Mucosa of descending colon (tissue), 3 donors: ENCODE measurements at regions not wholly inside any gene's neighbourhood (a gene's known extent, or its start where the extent isn't known, plus 50 kb on each side); places are given as distances from the start of the nearest gene placed in this dataset.
"Not testable (repeated sequence)": the region's sequence is repeated elsewhere in the genome, so short reads cannot be mapped to it uniquely, and the experiment has no call there.

ENCODE experiments used
- ATAC-seq: fragments of 200-7000 bp; cut with Tn5 transposase; one replicate; pipeline ENCODE4 v1.9.1; 2020; ENCODE audit warnings: mild to moderate bottlenecking, moderate library complexity
- DNase-seq, 3 donors: peaks; one replicate each; pipeline ENCODE4 v3.0.0-alpha.2; 2020
- H3K36me3 ChIP-seq: fragments of 200-600 bp; one replicate; pipeline ENCODE4 v1.8.0; 2021; ENCODE audit warnings: low read depth, mild to moderate bottlenecking
- H3K4me1 ChIP-seq: fragments of 200-600 bp; one replicate; pipeline ENCODE4 v1.8.0; 2021; ENCODE audit warnings: low read depth, mild to moderate bottlenecking
- H3K4me3 ChIP-seq: fragments of 200-600 bp; one replicate; pipeline ENCODE4 v1.8.0; 2021; ENCODE audit warnings: mild to moderate bottlenecking
- H3K9me3 ChIP-seq: fragments of 200-600 bp; one replicate; pipeline ENCODE4 v1.8.0; 2021; ENCODE audit warnings: mild to moderate bottlenecking
- CTCF ChIP-seq: fragments of 200-600 bp; IDR thresholded peaks from one replicate; pipeline ENCODE4 v1.8.0; 2022; ENCODE audit warnings: antibody characterized with exemption, mild to moderate bottlenecking
- intact Hi-C, 2 donors: fragments of 100-400 bp; cut with DNase I in 1 of 2; cut with micrococcal nuclease in 1 of 2; formaldehyde crosslinking; loops; one replicate each; pipeline versions ENCODE4 v1.11.0 to v1.11.1; 2022; cut with DNase I, micrococcal nuclease
- donor health status: DM: no; HTN: no; CAD: no; lungs with moderate emphysema.
- donor health status: DM: no; HTN: no; CAD: no.
- donor health status: DM: no; HTN: yes; CAD: no.

GRCh38 chr12:124675881-124676713 is 108.7 kb upstream of the NCOR2 start:
- intact Hi-C loops = no loop called here
- no peak overlapping the region for H3K4me3 ChIP-seq
- no peak for DNase-seq

GRCh38 chr12:124674937-124675336 is 107.5 kb upstream of the NCOR2 start:
- no peak for DNase-seq
- no peaks in the 10 kb centered on the region for H3K9me3 ChIP-seq
- no peaks in the 10 kb centered on the region for H3K36me3 ChIP-seq
- no peak for TF ChIP-seq CTCF
- peaks cover 4% of the 10 kb centered on the region for H3K4me1 ChIP-seq
- H3K4me3 ChIP-seq = no peak overlapping the region
- no peak for ATAC-seq
- intact Hi-C loops = no loop called here

More at GRCh38 chr12:124675881-124676713, 108.7 kb upstream of the NCOR2 start:
- peak; percentile 21 for ATAC-seq
- Histone ChIP-seq H3K36me3 (no peaks in the 10 kb centered on the region), H3K9me3 (no peaks in the 10 kb centered on the region), H3K4me1 (peaks cover 4% of the 10 kb centered on the region)
- TF ChIP-seq CTCF = no peak

GRCh38 chr12:124673801-124674617 is 106.6 kb upstream of the NCOR2 start:
- DNase-seq = no peak
- H3K36me3 ChIP-seq = no peaks in the 10 kb centered on the region
- H3K9me3 ChIP-seq = no peaks in the 10 kb centered on the region
- H3K4me1 ChIP-seq = peaks cover 4% of the 10 kb centered on the region
- intact Hi-C loops = no loop called here
- no peak for TF ChIP-seq CTCF
- H3K4me3 ChIP-seq = no peak overlapping the region
- ATAC-seq = peak; percentile 18

- intact Hi-C loops, H3K9me3 ChIP-seq, DNase-seq, H3K4me1 ChIP-seq, H3K4me3 ChIP-seq, ATAC-seq, H3K36me3 ChIP-seq: not testable (repeated sequence)
These were observed 101.9 kb upstream of the NCOR2 start for GRCh38 chr12:124669271-124669721.

- Histone ChIP-seq H3K9me3 (peaks cover 3% of the 10 kb centered on the region), H3K4me1 (peaks cover 3% of the 10 kb centered on the region)
- ATAC-seq = peak; percentile 53
These were observed 101.2 kb upstream of the NCOR2 start for GRCh38 chr12:124668602-124669001.

More at GRCh38 chr12:124668602-124669001, 101.2 kb upstream of the NCOR2 start:
- Histone ChIP-seq H3K4me3 (no peak overlapping the region), H3K36me3 (no peaks in the 10 kb centered on the region)
- TF ChIP-seq CTCF = no peak
- DNase-seq = no peak
- intact Hi-C loops = no loop called here
